AG04450 (cell line): ENCODE measurements at regions not wholly inside any gene's neighbourhood (a gene's known extent, or its start where the extent isn't known, plus 50 kb on each side); places are given as distances from the start of the nearest gene placed in this dataset.

ENCODE experiments used
- CTCF ChIA-PET: fragments of 300-600, 350-600 bp; formaldehyde crosslinking; extraction: SDS; loops from one replicate; lab custom pipeline; 2022; ENCODE audit warnings: antibody characterized with exemption, inconsistent platforms; lab: Charles Lee
- POLR2A ChIA-PET: fragments of 350-600 bp; formaldehyde crosslinking; extraction: SDS; loops from one replicate; lab custom pipeline; 2021; ENCODE audit warnings: antibody characterized with exemption, inconsistent platforms; lab: Yijun Ruan, JAX
- DNase-seq: peaks from one replicate; pipeline ENCODE4 v3.0.0-alpha.2; 2011; ENCODE audit warnings: low read depth, low spot score
- H3K27ac ChIP-seq: one replicate; pipeline ENCODE4 v1.5.1; 2012; ENCODE audit warnings: low read depth, low read length, control low read depth
- H3K27me3 ChIP-seq: one replicate; pipeline ENCODE4 v1.6.0; 2012; ENCODE audit warnings: low read length; ENCODE audit not compliant: control insufficient read depth, insufficient read depth
- H3K4me3 ChIP-seq: 2 replicates; pipeline ENCODE4 v1.5.1; 2011; ENCODE audit warnings: mild to moderate bottlenecking, low read depth, low read length, control low read depth
- H3K9me3 ChIP-seq: 2 replicates; pipeline ENCODE4 v1.5.1; 2012; ENCODE audit warnings: low read length; ENCODE audit not compliant: control insufficient read depth, insufficient read depth
- CTCF ChIP-seq: IDR thresholded peaks from 2 replicates; pipeline ENCODE4 v1.5.1; 2011; ENCODE audit warnings: low read depth, low read length, control low read depth, inconsistent platforms

GRCh38 chr12:46438719-46439319 is 66.2 kb upstream of the SLC38A2 start:
- no peak for DNase-seq
- no peaks in the 10 kb centered on the region for H3K27me3 ChIP-seq
- CTCF ChIA-PET = no interaction called here
- H3K4me3 ChIP-seq = no peak overlapping the region
- no peak for TF ChIP-seq CTCF
- POLR2A ChIA-PET = no interaction called here
- H3K27ac ChIP-seq = peak overlapping the region; percentile 25
- no peaks in the 10 kb centered on the region for H3K9me3 ChIP-seq

- no peak for DNase-seq
- Histone ChIP-seq H3K9me3 (no peaks in the 10 kb centered on the region), H3K4me3 (no peak overlapping the region), H3K27ac (no peak overlapping the region), H3K27me3 (no peaks in the 10 kb centered on the region)
- POLR2A ChIA-PET = no interaction called here
- no peak for TF ChIP-seq CTCF
- CTCF ChIA-PET = no interaction called here
Observed at GRCh38 chr12:46438256-46438655, 65.7 kb upstream of the SLC38A2 start.

DNA sequence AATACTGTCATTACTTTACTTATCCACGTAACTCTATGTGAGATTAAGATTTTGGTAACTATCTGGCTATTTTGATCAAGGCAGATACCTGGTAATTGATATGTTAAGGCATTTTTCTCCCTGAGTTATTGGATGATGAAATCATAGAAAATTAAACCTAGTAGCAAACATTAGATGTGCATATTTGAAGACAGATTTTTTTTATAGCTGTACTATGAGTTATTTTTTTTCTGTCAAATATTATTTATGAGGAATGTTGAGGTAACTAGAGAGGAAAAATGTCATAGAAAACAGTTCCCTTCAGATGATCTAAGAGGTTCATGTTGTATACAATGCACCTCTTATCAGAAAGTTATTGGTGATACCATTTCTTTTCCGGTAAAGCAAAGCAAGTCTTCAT is 64.9 kb upstream of the SLC38A2 start:
- CTCF ChIA-PET = no interaction called here
- no peak for TF ChIP-seq CTCF
- Histone ChIP-seq H3K27me3 (no peaks in the 10 kb centered on the region), H3K4me3 (no peak overlapping the region), H3K27ac (no peak overlapping the region), H3K9me3 (no peaks in the 10 kb centered on the region)
- POLR2A ChIA-PET = no interaction called here
- no peak for DNase-seq

DNA sequence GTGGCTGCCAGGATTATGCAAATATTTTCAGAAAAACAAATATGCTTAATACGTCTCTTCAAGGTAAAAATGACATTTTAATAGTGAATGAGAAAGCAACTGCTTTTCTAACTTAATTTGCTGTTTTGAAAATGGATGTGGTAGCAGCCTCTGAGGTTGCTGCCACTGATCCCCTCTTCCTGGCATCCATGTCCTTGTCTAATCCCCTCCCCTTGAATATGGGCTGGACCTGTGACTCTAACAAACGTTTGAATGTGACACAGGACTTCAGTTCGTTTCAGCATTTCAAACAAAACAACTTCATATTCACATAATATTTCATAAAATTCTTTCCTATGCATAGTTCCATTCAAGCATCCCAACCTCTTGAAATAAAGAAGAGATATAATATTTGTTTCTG is 64.2 kb upstream of the SLC38A2 start:
- Histone ChIP-seq H3K27me3 (no peaks in the 10 kb centered on the region), H3K9me3 (no peaks in the 10 kb centered on the region), H3K4me3 (no peak overlapping the region), H3K27ac (no peak overlapping the region)
- no peak for DNase-seq
- ChIA-PET CTCF (no interaction called here), POLR2A (no interaction called here)
- no peak for TF ChIP-seq CTCF

GRCh38 chr12:46435625-46436024 is 63.1 kb upstream of the SLC38A2 start:
- Histone ChIP-seq H3K4me3 (no peak overlapping the region), H3K27me3 (no peaks in the 10 kb centered on the region), H3K9me3 (no peaks in the 10 kb centered on the region), H3K27ac (no peak overlapping the region)
- TF ChIP-seq CTCF = no peak
- no peak for DNase-seq
- ChIA-PET POLR2A (interaction anchor here (1.3 kb wide), 1 partner anchor 64 kb away, joined by 3 read pairs; no protein-coding TSS in a partner anchor), CTCF (no interaction called here)
